Left lung (tissue), 4 donors: ENCODE measurements at regions not wholly inside any gene's neighbourhood (a gene's known extent, or its start where the extent isn't known, plus 50 kb on each side); places are given as distances from the start of the nearest gene placed in this dataset.
"Not testable (repeated sequence)": the region's sequence is repeated elsewhere in the genome, so short reads cannot be mapped to it uniquely, and the experiment has no call there.

ENCODE experiments used
- ATAC-seq: fragments of 200-7000 bp; cut with Tn5 transposase; one replicate; pipeline ENCODE4 v1.9.1; 2020; ENCODE audit warnings: moderate library complexity
- DNase-seq, 4 donors: peaks; one replicate each; pipeline ENCODE4 v3.0.0-alpha.2; 2013 to 2020
- H3K27ac ChIP-seq, 2 donors: fragments of 200-600 bp; sonication (generic) in 1 of 2; one replicate each; pipeline versions ENCODE4 v1.5.0 to v1.8.0; 2020 to 2021
- H3K27me3 ChIP-seq, 2 donors: fragments of 200-600 bp; sonication (generic) in 1 of 2; one replicate each; pipeline versions ENCODE4 v1.5.0 to v1.8.0; 2020 to 2021
- H3K36me3 ChIP-seq, 2 donors: fragments of 200-600 bp; sonication (generic) in 1 of 2; one replicate each; pipeline versions ENCODE4 v1.5.0 to v1.8.0; 2020 to 2021
- H3K4me1 ChIP-seq, 2 donors: fragments of 200-600 bp; one replicate each; pipeline ENCODE4 v1.8.0; 2021
- H3K4me3 ChIP-seq, 2 donors: fragments of 200-600 bp; sonication (generic) in 1 of 2; one replicate each; pipeline versions ENCODE4 v1.5.0 to v1.8.0; 2020 to 2021; ENCODE audit warnings: mild to moderate bottlenecking in 1 of 2
- H3K9me3 ChIP-seq, 2 donors: fragments of 200-600 bp; sonication (generic) in 1 of 2; one replicate each; pipeline versions ENCODE4 v1.5.0 to v1.8.0; 2020 to 2021
- CTCF ChIP-seq, 2 donors: fragments of 200-600 bp; sonication (generic) in 1 of 2; IDR thresholded peaks; one replicate each; pipeline versions ENCODE4 v1.5.0 to v1.8.0; 2021; ENCODE audit warnings: antibody characterized with exemption in 2 of 2
- intact Hi-C, 2 donors: fragments of 100-400 bp; cut with DNase I; formaldehyde crosslinking; loops; one replicate each; pipeline versions ENCODE4 v1.11.2 to v1.14.2; 2022
- donor health status: DM: no; HTN: yes; CAD: no.
- donor health status: DM: no; HTN: no; CAD: no.

- no peaks in the 10 kb centered on the region for H3K9me3 ChIP-seq
- no peak overlapping the region for H3K27ac ChIP-seq
- H3K36me3 ChIP-seq: no peaks in the 10 kb centered on the region
- DNase-seq (no peak), ATAC-seq (no peak)
- H3K27me3 ChIP-seq: no peaks in the 10 kb centered on the region
- TF ChIP-seq CTCF (IDR thresholded peaks at IDR 0.05): no peak
- intact Hi-C loops: no loop called here
- H3K4me1 ChIP-seq: no peaks in the 10 kb centered on the region
- H3K4me3 ChIP-seq: no peak overlapping the region
These were observed 603.8 kb upstream of the LINC00305 start for GRCh38 chr18:64752707-64753106.

- H3K36me3 ChIP-seq: no peaks in the 10 kb centered on the region
- no peaks in the 10 kb centered on the region for H3K4me1 ChIP-seq
- ATAC-seq (no peak), DNase-seq (no peak)
- H3K27me3 ChIP-seq: no peaks in the 10 kb centered on the region
- H3K27ac ChIP-seq: no peak overlapping the region
- no peak for TF ChIP-seq CTCF (IDR thresholded peaks at IDR 0.05)
- no peaks in the 10 kb centered on the region for H3K9me3 ChIP-seq
- no peak overlapping the region for H3K4me3 ChIP-seq
- intact Hi-C loops: no loop called here
These were observed 601.0 kb upstream of the LINC00305 start for GRCh38 chr18:64749884-64750283.

GRCh38 chr18:64747803-64748202 is 598.9 kb upstream of the LINC00305 start:
- Histone ChIP-seq H3K9me3 (no peaks in the 10 kb centered on the region), H3K4me3 (no peak overlapping the region), H3K4me1 (no peaks in the 10 kb centered on the region), H3K27ac (no peak overlapping the region), H3K27me3 (no peaks in the 10 kb centered on the region), H3K36me3 (no peaks in the 10 kb centered on the region)
- ATAC-seq: no peak
- no peak for TF ChIP-seq CTCF (IDR thresholded peaks at IDR 0.05)
- no peak for DNase-seq
- intact Hi-C loops: no loop called here

- no peak for TF ChIP-seq CTCF (IDR thresholded peaks at IDR 0.05)
- Histone ChIP-seq H3K27ac (no peak overlapping the region), H3K27me3 (no peaks in the 10 kb centered on the region), H3K4me3 (no peak overlapping the region), H3K4me1 (no peaks in the 10 kb centered on the region), H3K9me3 (no peaks in the 10 kb centered on the region), H3K36me3 (no peaks in the 10 kb centered on the region)
- intact Hi-C loops: no loop called here
- DNase-seq (no peak), ATAC-seq (no peak)
These were observed 594.0 kb upstream of the LINC00305 start for GRCh38 chr18:64742898-64743297.

- Histone ChIP-seq H3K36me3 (no peaks in the 10 kb centered on the region), H3K9me3 (peaks cover 0 to 7% of the 10 kb centered on the region in 2 donors), H3K4me3 (no peak overlapping the region), H3K27ac (no peak overlapping the region), H3K4me1 (no peaks in the 10 kb centered on the region), H3K27me3 (no peaks in the 10 kb centered on the region)
- TF ChIP-seq CTCF (IDR thresholded peaks at IDR 0.05): no peak
- DNase-seq (no peak), ATAC-seq (no peak)
- intact Hi-C loops: no loop called here
These were observed 585.2 kb upstream of the LINC00305 start for GRCh38 chr18:64734063-64734462.

- H3K36me3 ChIP-seq, H3K27ac ChIP-seq, H3K9me3 ChIP-seq, H3K27me3 ChIP-seq, intact Hi-C loops, H3K4me1 ChIP-seq, H3K4me3 ChIP-seq, ATAC-seq: not testable (repeated sequence)
- peak in 1 of 4 donors; percentile 71 for DNase-seq
These were observed 576.8 kb upstream of the LINC00305 start for GRCh38 chr18:64725657-64726056.
